ENCODE measurements at regions not wholly inside any gene's neighbourhood (a gene's known extent, or its start where the extent isn't known, plus 50 kb on each side); places are given as distances from the start of the nearest gene placed in this dataset.

DNA sequence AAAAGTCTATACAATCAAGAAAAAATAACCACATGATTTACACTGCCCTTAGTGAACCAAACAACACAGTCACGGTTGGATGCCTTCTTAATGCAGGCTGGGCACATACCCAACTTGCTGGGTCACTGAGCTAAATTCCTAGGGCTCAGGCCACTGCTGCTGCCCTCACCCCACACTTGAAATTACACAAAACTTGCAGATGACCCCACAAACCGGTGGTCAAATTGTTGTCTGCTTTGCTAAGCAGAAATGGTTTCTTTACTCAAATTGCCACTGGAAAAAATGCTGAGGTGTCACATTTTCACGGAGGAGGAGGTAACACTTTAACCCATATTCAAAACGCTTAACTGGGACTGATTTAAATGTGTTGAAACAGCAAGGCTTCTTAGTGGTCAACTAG, 62.4 kb downstream of the HMHB1 start:
- TF ChIP-seq, protein P1, sequence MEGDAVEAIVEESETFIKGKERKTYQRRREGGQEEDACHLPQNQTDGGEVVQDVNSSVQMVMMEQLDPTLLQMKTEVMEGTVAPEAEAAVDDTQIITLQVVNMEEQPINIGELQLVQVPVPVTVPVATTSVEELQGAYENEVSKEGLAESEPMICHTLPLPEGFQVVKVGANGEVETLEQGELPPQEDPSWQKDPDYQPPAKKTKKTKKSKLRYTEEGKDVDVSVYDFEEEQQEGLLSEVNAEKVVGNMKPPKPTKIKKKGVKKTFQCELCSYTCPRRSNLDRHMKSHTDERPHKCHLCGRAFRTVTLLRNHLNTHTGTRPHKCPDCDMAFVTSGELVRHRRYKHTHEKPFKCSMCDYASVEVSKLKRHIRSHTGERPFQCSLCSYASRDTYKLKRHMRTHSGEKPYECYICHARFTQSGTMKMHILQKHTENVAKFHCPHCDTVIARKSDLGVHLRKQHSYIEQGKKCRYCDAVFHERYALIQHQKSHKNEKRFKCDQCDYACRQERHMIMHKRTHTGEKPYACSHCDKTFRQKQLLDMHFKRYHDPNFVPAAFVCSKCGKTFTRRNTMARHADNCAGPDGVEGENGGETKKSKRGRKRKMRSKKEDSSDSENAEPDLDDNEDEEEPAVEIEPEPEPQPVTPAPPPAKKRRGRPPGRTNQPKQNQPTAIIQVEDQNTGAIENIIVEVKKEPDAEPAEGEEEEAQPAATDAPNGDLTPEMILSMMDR (conservative IDR thresholded peaks at IDR 0.05 in 1 of 2, IDR thresholded peaks at IDR 0.05 in 1 of 2; ENCODE audit: extremely low read depth in 1 of 2, insufficient read depth in 1 of 2, low read depth in 1 of 2, low read length in 2 of 2): no peak
- no peak for TF ChIP-seq EZH2 (IDR thresholded peaks at IDR 0.05; ENCODE audit: borderline replicate concordance, low read length)
